Superior temporal gyrus (tissue), 1 donor: ENCODE measurements at regions not wholly inside any gene's neighbourhood (a gene's known extent, or its start where the extent isn't known, plus 50 kb on each side); places are given as distances from the start of the nearest gene placed in this dataset.

Experiments
- DNase-seq: peaks from one replicate; pipeline ENCODE4 v3.0.0-alpha.2; 2016; ENCODE audit errors: extremely low spot score

- peak; percentile 58 for DNase-seq
Observed at GRCh38 chr9:79889369-79889768, 317.6 kb downstream of the TLE4 start.

GRCh38 chr9:79885093-79885857 is 313.5 kb downstream of the TLE4 start:
- DNase-seq = no peak

DNA sequence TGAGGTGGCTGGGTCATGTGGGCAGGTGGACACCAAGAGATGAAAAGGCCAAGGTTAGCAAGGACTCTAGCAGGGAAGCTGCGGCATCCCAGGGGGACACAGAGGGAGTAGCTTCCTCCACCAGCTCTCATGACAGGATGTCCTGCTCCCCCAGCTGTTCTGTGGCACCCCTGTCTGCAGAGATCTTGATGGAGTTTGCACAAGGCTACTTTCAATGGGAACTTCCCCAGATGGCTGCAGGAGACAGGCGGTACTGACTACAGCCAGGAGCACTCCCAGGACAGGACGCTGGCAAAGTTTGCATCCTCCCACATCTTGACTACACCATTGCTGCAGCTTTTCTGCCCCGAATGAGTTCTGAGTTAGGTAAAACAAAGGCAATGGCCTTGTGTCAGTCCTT is 312.8 kb downstream of the TLE4 start:
- DNase-seq = no peak

- no peak for DNase-seq
Observed at GRCh38 chr9:79883073-79883645, 311.4 kb downstream of the TLE4 start.

DNA sequence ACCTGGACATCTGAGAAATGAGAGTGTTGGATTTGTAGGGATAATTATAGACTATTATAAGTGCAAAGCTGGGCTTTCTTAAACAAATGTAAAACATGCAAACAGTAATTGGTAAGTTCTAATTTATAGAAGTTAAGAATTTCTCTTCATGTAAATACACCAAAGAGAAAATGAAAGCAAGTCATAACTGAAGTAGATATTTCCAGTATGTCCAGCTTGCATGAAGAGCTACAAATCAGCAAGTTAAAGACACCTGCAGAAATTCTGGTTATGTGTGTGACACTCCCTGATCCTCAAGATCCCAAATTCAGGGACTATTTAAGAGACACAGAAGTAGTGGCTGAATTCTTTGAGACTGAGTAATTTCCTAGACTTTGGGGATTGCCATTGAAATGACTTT is 308.9 kb downstream of the TLE4 start:
- DNase-seq = no peak

GRCh38 chr9:79877943-79878602 is 306.3 kb downstream of the TLE4 start:
- DNase-seq = no peak

- no peak for DNase-seq
Observed at GRCh38 chr9:79868567-79869189, 296.9 kb downstream of the TLE4 start.

GRCh38 chr9:79862921-79863890 is 291.4 kb downstream of the TLE4 start:
- DNase-seq = no peak

DNA sequence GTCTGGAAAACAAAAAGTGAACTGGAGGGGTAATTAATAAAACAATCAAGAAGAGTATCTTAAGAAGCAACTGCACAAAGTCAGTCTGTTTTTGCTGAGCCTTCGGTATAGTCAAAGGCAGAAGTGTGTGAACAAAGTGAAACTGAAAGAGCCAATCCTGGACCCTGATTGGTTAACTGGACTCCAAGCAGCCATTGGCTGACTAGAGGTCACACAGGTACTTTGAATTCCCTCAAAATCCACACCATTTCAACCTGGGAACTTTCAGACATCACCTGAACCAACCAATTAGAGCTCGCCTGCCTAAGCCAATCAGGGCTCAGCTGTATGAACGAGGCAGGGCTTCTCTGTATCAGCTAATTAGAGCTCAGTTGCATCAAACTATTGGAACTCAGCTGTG is 286.7 kb downstream of the TLE4 start:
- DNase-seq = peak; percentile 67

- DNase-seq = no peak
Observed at GRCh38 chr9:79857188-79857587, 285.4 kb downstream of the TLE4 start.

- DNase-seq = no peak
Observed at GRCh38 chr9:79847074-79847473, 275.3 kb downstream of the TLE4 start.

GRCh38 chr9:79829566-79830302 is 258.0 kb downstream of the TLE4 start:
- peak; percentile 69 for DNase-seq

DNA sequence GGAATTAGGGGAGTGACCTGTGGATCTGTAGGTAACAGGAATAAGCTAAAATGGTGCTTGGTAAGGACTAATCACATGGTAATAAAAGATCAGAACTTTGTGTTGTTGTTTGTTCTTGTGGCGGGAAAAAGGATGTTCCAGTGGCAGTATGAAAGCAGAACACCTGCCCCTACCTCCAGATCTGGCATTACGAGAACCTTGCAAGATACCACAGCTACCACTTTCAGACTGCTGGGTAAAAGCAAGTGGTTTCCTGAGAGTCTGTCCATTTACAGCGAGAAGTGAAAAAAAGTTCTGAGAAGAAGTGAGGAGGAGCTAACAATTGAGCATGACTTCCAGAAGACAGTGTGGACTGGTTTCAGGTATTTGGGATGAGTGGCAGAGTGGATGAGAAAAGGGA is 252.5 kb downstream of the TLE4 start:
- no peak for DNase-seq

DNA sequence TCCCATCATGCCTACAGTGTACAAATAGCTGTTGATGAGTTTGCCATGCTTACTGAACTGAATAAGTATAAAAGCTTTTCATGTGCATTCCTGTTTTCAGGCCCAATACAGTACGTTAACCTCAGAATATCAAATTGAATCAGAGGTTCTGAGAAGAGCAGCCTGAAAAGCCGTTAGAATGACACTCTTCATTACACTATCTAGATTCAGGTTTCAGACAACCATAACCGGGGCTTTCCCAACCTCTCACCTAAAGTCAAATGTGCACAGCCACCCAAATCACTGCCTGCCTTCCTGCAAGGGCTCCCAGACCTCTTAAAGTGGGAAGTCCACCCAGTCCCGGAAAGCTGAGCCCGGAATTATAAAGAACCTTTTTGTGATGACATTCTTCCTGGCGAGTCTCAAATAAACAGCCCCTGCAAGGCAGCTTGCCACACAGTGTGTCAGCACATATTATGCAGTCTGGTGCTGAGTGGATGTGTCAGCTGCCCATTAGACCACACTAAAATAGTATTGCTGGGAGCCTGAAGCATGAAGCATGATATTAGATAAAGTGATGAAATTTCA is 245.8 kb downstream of the TLE4 start:
- DNase-seq = no peak

DNA sequence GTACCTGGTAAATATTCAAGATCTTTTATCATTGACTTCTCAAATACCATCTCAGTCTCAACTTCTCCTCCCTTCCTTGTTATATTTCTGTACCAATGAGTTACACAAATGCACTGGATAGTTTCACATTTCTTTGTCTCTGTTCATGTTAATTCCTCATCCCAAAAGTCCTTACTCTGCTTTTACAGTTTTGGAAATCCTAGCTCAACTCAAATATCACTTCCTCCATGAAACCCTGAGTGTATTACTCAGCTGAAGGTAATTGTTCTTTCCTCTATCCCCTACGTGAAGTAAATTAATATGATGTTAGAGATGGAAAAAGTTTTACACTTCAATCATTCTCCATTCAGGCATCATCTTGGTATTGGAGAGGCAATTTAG is 241.5 kb downstream of the TLE4 start:
- DNase-seq = no peak

GRCh38 chr9:79812507-79813257 is 240.9 kb downstream of the TLE4 start:
- no peak for DNase-seq

DNA sequence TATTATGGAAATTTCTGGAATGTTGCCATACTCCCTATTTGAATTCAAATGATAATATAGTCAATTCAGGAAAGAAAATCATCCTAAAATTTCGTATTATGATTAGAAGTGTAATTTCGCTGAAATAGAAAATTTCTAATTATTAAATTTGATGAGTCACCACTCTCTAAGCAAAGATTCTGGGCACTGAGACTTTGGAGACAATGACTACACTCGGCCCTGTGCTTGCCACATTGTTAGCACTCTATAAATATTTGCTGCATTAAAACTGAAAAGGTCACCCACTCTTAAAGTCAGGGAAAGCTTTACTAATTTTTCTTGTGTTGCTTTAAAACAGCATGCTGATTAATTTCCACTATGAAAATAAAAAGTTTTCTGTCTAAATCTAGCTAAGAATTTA is 240.3 kb downstream of the TLE4 start:
- no peak for DNase-seq

DNA sequence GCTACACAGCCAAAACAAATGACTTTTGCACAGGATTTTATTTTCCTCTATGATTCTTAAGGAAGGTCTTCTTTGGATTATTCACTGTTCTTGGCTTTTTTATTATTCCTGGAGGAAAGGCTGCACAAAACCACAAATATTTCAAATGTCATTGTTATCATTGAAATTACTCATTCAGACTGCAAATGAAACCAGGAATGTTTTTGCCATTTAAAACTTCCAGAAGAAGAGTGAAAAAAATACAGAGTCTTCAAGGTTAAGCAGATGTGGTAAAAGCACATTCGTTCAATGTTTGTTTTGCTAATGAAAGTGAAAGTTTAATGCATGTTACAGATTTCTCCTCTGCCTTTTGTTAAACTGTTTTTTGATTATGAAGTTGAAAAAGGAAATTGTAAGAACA is 238.2 kb downstream of the TLE4 start:
- DNase-seq = no peak

DNA sequence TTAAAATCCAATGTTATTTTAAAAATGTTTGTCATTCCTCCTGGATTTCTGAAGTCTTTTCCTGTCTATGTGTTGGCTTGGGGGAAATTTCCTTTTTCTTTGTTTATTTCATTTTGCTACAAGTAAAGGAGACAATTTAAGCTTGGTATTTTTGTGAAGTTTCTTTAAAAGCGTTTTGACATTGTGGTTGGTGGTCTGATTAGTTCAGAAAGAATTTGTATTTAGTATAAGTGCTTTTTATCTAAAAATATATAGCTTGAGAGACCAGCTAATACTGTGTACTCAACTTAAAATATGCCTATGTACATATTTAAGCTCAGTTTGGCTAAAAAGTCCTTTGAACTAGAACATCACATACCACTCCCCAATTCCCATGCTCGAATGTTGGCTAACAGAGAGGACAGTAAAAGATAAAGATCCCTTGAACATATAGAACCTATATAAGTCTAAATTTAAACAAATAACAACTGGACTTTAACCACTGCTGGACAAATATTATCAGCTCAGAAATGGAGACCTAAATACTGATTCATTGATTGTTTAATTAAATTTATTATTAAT is 237.6 kb downstream of the TLE4 start:
- DNase-seq = no peak
